Activated B cell treated with CpG ODN at 0.5 μM for 24 hours (primary cell): ENCODE measurements at regions not wholly inside any gene's neighbourhood (a gene's known extent, or its start where the extent isn't known, plus 50 kb on each side); places are given as distances from the start of the nearest gene placed in this dataset.

ENCODE experiments used
- ATAC-seq: fragments of 200-7000 bp; cut with Tn5 transposase; one replicate; pipeline ENCODE4 v1.10.0; 2021; ENCODE audit warnings: low read depth, mild to moderate bottlenecking, moderate library complexity
- CTCF ChIA-PET: fragments of 350-600 bp; sonication (Branson Sonifier 250); formaldehyde crosslinking; loops from one replicate; lab custom pipeline; 2021; ENCODE audit warnings: antibody characterized with exemption; lab: Charles Lee
- POLR2A ChIA-PET: fragments of 350-600 bp; sonication (Branson Sonifier 250); formaldehyde crosslinking; loops from one replicate; lab custom pipeline; 2021; ENCODE audit warnings: antibody characterized with exemption; lab: Charles Lee
- DNase-seq: peaks from one replicate; pipeline ENCODE4 v3.0.0; 2022
- H3K27ac Mint-ChIP-seq: one replicate; pipeline ENCODE4 v1.8.0; 2020; ENCODE audit warnings: mixed read lengths
- H3K27me3 Mint-ChIP-seq: one replicate; pipeline ENCODE4 v1.8.0; 2021; ENCODE audit warnings: mixed read lengths
- H3K36me3 Mint-ChIP-seq: one replicate; pipeline ENCODE4 v1.8.0; 2021; ENCODE audit warnings: low read depth, mixed read lengths
- H3K4me1 Mint-ChIP-seq: one replicate; pipeline ENCODE4 v1.8.0; 2021; ENCODE audit warnings: mixed read lengths
- H3K4me3 Mint-ChIP-seq: one replicate; pipeline ENCODE4 v1.8.0; 2020; ENCODE audit warnings: mild to moderate bottlenecking, mixed read lengths
- H3K9me3 Mint-ChIP-seq: one replicate; pipeline ENCODE4 v1.8.0; 2020; ENCODE audit warnings: mixed read lengths
- intact Hi-C: fragments of 100-400 bp; cut with micrococcal nuclease; formaldehyde crosslinking; loops from one replicate; pipeline ENCODE4 v1.15.1; 2024
- TF ChIP-seq, protein P1 (sequence below): fragments of 200-600 bp; IDR thresholded peaks from one replicate; pipeline ENCODE4 v1.8.0; 2022; ENCODE audit warnings: antibody characterized with exemption, mild to moderate bottlenecking

DNA sequence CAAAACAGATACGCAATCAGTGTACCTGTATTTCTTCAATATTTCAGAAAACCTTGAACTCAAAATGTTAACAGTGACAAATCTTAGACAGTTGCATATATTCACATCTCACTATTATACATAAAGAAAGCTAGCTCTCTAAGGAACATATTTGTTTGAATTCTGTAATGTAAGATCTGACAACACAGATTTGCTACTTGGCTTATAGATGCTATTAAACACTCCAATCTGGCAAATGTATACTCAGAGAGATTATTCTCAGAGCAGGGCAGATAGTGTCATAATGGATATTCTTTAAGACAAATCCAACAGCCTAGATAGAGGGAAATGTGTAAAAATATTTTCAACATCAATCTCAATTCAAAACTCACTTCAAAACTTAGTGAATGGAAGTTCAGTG, 794.5 kb upstream of the CDH9 start:
- H3K9me3 Mint-ChIP-seq = peaks cover 6% of the 10 kb centered on the region
- H3K36me3 Mint-ChIP-seq = no peaks in the 10 kb centered on the region
- ChIA-PET POLR2A (no interaction called here), CTCF (no interaction called here)
- intact Hi-C loops = no loop called here
- no peak for ATAC-seq
- no peak overlapping the region for H3K27ac Mint-ChIP-seq
- H3K27me3 Mint-ChIP-seq = no peaks in the 10 kb centered on the region
- TF ChIP-seq, protein P1, sequence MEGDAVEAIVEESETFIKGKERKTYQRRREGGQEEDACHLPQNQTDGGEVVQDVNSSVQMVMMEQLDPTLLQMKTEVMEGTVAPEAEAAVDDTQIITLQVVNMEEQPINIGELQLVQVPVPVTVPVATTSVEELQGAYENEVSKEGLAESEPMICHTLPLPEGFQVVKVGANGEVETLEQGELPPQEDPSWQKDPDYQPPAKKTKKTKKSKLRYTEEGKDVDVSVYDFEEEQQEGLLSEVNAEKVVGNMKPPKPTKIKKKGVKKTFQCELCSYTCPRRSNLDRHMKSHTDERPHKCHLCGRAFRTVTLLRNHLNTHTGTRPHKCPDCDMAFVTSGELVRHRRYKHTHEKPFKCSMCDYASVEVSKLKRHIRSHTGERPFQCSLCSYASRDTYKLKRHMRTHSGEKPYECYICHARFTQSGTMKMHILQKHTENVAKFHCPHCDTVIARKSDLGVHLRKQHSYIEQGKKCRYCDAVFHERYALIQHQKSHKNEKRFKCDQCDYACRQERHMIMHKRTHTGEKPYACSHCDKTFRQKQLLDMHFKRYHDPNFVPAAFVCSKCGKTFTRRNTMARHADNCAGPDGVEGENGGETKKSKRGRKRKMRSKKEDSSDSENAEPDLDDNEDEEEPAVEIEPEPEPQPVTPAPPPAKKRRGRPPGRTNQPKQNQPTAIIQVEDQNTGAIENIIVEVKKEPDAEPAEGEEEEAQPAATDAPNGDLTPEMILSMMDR = no peak
- no peak overlapping the region for H3K4me3 Mint-ChIP-seq
- H3K4me1 Mint-ChIP-seq = no peaks in the 10 kb centered on the region
- DNase-seq = no peak

DNA sequence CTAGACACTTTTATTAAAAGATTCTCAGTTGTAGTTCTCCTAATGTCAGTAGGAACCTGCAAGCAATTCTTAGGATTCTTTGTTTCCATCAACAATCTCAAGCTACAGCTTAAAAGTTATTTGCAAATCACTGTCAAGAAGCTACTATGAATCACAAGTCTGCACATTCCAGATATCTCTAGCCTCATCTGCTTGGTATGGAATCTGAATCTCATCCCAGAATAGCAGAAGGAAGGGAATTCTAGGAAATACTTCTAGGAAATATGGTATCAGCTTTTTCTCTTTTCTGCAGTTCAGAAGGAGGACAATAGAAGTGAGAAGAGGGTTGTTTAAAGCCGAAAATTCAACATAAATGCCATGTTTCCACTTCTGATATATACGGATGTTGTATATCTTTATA, 792.2 kb upstream of the CDH9 start:
- Mint-ChIP-seq H3K4me3 (no peak overlapping the region), H3K9me3 (peaks cover 4% of the 10 kb centered on the region), H3K36me3 (no peaks in the 10 kb centered on the region), H3K4me1 (no peaks in the 10 kb centered on the region), H3K27ac (no peak overlapping the region), H3K27me3 (no peaks in the 10 kb centered on the region)
- ATAC-seq = no peak
- CTCF ChIA-PET = no interaction called here
- intact Hi-C loops = no loop called here
- TF ChIP-seq, protein P1 = no peak
- POLR2A ChIA-PET = no interaction called here
- DNase-seq = no peak

- Mint-ChIP-seq H3K9me3 (peaks cover 4% of the 10 kb centered on the region), H3K27me3 (no peaks in the 10 kb centered on the region)
These were observed 783.3 kb upstream of the CDH9 start for GRCh38 chr5:27821681-27822080.

GRCh38 chr5:27818888-27819287, 780.5 kb upstream of the CDH9 start:
- ChIA-PET POLR2A (no interaction called here), CTCF (no interaction called here)
- Mint-ChIP-seq H3K27ac (no peak overlapping the region), H3K4me1 (no peaks in the 10 kb centered on the region), H3K4me3 (no peak overlapping the region), H3K9me3 (peaks cover 10% of the 10 kb centered on the region), H3K36me3 (no peaks in the 10 kb centered on the region), H3K27me3 (no peaks in the 10 kb centered on the region)
- ATAC-seq (no peak), DNase-seq (no peak)
- TF ChIP-seq, protein P1 = no peak
- intact Hi-C loops = no loop called here

More at GRCh38 chr5:27821681-27822080, 783.3 kb upstream of the CDH9 start:
- Mint-ChIP-seq H3K4me1 (no peaks in the 10 kb centered on the region), H3K4me3 (no peak overlapping the region), H3K27ac (no peak overlapping the region), H3K36me3 (no peaks in the 10 kb centered on the region)
- TF ChIP-seq, protein P1 = no peak
- POLR2A ChIA-PET = no interaction called here
- DNase-seq (no peak), ATAC-seq (no peak)
- intact Hi-C loops = no loop called here
- CTCF ChIA-PET = no interaction called here

GRCh38 chr5:27814983-27815382, 776.6 kb upstream of the CDH9 start:
- no peak overlapping the region for H3K27ac Mint-ChIP-seq
- CTCF ChIA-PET = no interaction called here
- TF ChIP-seq, protein P1 = no peak
- no peaks in the 10 kb centered on the region for H3K27me3 Mint-ChIP-seq
- peaks cover 17% of the 10 kb centered on the region for H3K9me3 Mint-ChIP-seq
- no peaks in the 10 kb centered on the region for H3K36me3 Mint-ChIP-seq
- no peak for DNase-seq
- H3K4me1 Mint-ChIP-seq = no peaks in the 10 kb centered on the region
- POLR2A ChIA-PET = no interaction called here
- intact Hi-C loops = no loop called here
- no peak for ATAC-seq
- H3K4me3 Mint-ChIP-seq = no peak overlapping the region
